Glutamatergic neuron (in vitro differentiated cells): ENCODE measurements at regions not wholly inside any gene's neighbourhood (a gene's known extent, or its start where the extent isn't known, plus 50 kb on each side); places are given as distances from the start of the nearest gene placed in this dataset.

Source experiments
- DNase-seq: peaks from one replicate; pipeline ENCODE4 v3.0.0; 2022
- H3K27ac Mint-ChIP-seq: one replicate; pipeline ENCODE4 v1.8.0; 2020; ENCODE audit warnings: mild to moderate bottlenecking, mixed read lengths, inconsistent platforms; ENCODE audit not compliant: unreplicated experiment
- H3K27me3 Mint-ChIP-seq: one replicate; pipeline ENCODE4 v1.8.0; 2020; ENCODE audit warnings: mild to moderate bottlenecking, moderate library complexity, mixed read lengths, inconsistent platforms; ENCODE audit not compliant: unreplicated experiment
- H3K36me3 Mint-ChIP-seq: one replicate; pipeline ENCODE4 v1.8.0; 2020; ENCODE audit warnings: mild to moderate bottlenecking, mixed read lengths, inconsistent platforms; ENCODE audit not compliant: unreplicated experiment
- H3K4me1 Mint-ChIP-seq: one replicate; pipeline ENCODE4 v1.8.0; 2020; ENCODE audit warnings: mild to moderate bottlenecking, low read depth, mixed read lengths, inconsistent platforms; ENCODE audit not compliant: unreplicated experiment
- H3K4me3 Mint-ChIP-seq: one replicate; pipeline ENCODE4 v1.8.0; 2020; ENCODE audit warnings: mild to moderate bottlenecking, mixed read lengths, inconsistent platforms; ENCODE audit not compliant: unreplicated experiment
- H3K9me3 Mint-ChIP-seq: one replicate; pipeline ENCODE4 v1.8.0; 2020; ENCODE audit warnings: mild to moderate bottlenecking, moderate library complexity, mixed read lengths, inconsistent platforms; ENCODE audit not compliant: unreplicated experiment
- TF ChIP-seq, protein P1 (sequence below): fragments of 200-600 bp; sonication (generic); IDR thresholded peaks from one replicate; pipeline ENCODE4 v1.5.0; 2021; ENCODE audit not compliant: partially characterized antibody, unreplicated experiment

DNA sequence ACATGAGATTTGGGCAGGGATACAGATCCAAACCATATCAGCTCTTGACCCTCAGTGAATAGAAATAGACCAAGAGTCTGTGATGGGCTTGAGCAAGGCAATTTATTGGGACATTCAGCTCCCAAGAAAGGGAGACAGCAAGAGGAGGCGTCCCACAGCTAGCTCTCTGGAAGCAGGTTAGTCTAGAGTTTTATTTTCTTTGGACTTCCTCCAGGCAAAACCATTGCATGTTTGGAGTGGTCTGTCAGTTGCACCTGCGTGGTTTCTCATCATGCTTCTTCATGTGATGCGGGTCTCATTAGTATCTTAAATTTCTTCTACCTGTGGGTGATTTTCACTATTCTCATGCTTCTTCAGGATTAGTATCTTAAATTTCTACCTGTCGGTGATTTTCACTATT, 1530.6 kb downstream of the PLA2G4A start:
- Mint-ChIP-seq H3K4me1 (no peaks in the 10 kb centered on the region), H3K27ac (no peak overlapping the region), H3K36me3 (no peaks in the 10 kb centered on the region), H3K4me3 (no peak overlapping the region), H3K9me3 (peaks cover 4% of the 10 kb centered on the region), H3K27me3 (no peaks in the 10 kb centered on the region)
- TF ChIP-seq, protein P1, sequence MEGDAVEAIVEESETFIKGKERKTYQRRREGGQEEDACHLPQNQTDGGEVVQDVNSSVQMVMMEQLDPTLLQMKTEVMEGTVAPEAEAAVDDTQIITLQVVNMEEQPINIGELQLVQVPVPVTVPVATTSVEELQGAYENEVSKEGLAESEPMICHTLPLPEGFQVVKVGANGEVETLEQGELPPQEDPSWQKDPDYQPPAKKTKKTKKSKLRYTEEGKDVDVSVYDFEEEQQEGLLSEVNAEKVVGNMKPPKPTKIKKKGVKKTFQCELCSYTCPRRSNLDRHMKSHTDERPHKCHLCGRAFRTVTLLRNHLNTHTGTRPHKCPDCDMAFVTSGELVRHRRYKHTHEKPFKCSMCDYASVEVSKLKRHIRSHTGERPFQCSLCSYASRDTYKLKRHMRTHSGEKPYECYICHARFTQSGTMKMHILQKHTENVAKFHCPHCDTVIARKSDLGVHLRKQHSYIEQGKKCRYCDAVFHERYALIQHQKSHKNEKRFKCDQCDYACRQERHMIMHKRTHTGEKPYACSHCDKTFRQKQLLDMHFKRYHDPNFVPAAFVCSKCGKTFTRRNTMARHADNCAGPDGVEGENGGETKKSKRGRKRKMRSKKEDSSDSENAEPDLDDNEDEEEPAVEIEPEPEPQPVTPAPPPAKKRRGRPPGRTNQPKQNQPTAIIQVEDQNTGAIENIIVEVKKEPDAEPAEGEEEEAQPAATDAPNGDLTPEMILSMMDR: no peak
- no peak for DNase-seq

DNA sequence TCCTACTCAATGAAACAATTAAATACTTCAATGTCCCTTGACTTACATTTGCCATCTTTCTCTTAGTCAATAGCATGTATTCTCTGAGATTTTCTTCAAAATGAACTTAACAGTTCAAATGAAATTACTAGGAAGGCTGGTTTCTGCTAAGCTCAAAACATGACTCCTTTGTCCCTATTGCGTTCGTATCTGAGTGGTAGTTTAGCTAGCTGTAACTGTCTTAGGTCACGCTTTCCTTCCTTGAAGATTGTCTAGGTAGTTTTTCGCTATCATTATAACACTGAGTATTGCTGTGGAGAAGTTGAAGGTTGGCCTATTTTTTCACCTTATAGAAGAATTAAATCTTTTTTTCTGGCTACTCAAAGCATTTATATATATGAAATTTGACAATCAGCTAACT, 1535.2 kb downstream of the PLA2G4A start:
- Mint-ChIP-seq H3K36me3 (no peaks in the 10 kb centered on the region), H3K27me3 (no peaks in the 10 kb centered on the region), H3K27ac (no peak overlapping the region), H3K9me3 (no peaks in the 10 kb centered on the region), H3K4me1 (no peaks in the 10 kb centered on the region), H3K4me3 (no peak overlapping the region)
- no peak for DNase-seq
- TF ChIP-seq, protein P1: no peak

DNA sequence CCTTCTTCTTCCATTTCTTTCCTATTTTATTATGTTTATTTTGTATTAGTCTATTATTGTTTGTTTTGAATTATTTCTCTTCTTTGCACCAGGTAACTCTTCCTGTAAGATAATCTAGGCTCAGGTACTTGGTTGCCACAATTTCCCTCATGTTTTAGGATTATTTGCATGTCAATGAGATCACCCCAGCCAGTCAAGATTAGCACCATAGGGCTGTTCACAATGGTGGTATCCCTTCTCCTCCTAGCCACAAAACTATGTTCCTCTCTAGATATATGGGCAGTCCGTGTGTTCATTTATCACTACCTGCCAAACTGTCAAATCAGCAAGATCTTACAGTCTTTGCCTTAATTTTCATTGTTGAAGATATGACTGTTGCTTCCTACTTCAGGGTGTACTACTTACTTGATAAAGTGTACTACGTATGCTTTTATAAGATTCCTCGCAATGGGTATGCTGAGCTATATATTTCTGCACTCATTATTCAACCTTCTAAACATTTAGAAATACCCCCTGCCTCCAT, 1536.2 kb downstream of the PLA2G4A start:
- Mint-ChIP-seq H3K27me3 (no peaks in the 10 kb centered on the region), H3K36me3 (no peaks in the 10 kb centered on the region), H3K4me1 (no peaks in the 10 kb centered on the region)

DNA sequence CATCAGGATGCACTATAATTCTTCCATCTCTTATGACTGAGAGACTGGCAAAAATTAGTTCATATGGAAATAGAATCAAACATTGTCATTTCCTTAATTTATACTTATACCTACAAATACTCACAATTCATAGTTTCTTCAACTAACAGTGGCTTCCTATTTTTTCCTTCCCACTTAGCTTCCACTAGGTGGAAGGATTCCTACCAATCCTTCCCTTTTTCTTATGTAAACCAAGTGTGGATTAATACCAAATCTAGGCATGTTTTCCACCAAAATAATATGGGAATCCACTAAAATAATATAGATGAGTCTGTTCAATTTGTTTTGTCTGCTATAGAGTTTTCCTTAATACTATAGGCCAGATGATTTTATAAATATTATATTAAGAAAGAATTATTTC, 1537.1 kb downstream of the PLA2G4A start:
- DNase-seq: no peak
- Mint-ChIP-seq H3K4me1 (no peaks in the 10 kb centered on the region), H3K27ac (no peak overlapping the region), H3K27me3 (no peaks in the 10 kb centered on the region), H3K36me3 (no peaks in the 10 kb centered on the region), H3K9me3 (no peaks in the 10 kb centered on the region), H3K4me3 (no peak overlapping the region)
- TF ChIP-seq, protein P1: no peak

More for the DNA sequence above, 1536.2 kb downstream of the PLA2G4A start:
- H3K4me3 Mint-ChIP-seq: no peak overlapping the region
- DNase-seq: no peak
- TF ChIP-seq, protein P1: no peak
- no peaks in the 10 kb centered on the region for H3K9me3 Mint-ChIP-seq
- H3K27ac Mint-ChIP-seq: no peak overlapping the region

DNA sequence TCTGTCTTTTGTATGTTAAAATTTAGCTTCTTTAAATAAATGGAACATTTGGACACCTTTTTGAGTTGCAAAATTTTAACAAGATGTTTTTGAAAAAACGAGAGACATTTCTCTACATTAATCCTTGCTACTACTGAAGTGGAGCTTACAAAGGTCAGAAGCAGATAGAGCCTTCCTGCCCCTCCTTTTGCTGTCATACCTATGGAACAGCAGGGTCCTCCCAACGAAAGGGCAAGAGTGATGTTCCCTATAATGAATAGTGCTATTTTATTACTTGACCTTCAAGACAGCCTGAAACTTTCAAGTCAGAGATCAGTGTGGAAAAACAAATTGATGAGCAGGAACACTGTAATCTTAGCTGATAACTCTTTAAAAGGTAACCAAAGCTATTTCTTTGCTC, 1538.9 kb downstream of the PLA2G4A start:
- no peak overlapping the region for H3K4me3 Mint-ChIP-seq

More for the DNA sequence above, 1538.9 kb downstream of the PLA2G4A start:
- DNase-seq: no peak
- Mint-ChIP-seq H3K27me3 (no peaks in the 10 kb centered on the region), H3K4me1 (no peaks in the 10 kb centered on the region), H3K9me3 (no peaks in the 10 kb centered on the region), H3K27ac (no peak overlapping the region), H3K36me3 (no peaks in the 10 kb centered on the region)
- TF ChIP-seq, protein P1: no peak
